Upper lobe of left lung (tissue), 4 donors: ENCODE measurements at regions not wholly inside any gene's neighbourhood (a gene's known extent, or its start where the extent isn't known, plus 50 kb on each side); places are given as distances from the start of the nearest gene placed in this dataset.

Source experiments
- POLR2A ChIP-seq, 4 donors: fragments of 450-650 bp; IDR thresholded peaks; one replicate each; pipeline ENCODE4 v1.5.1; 2016 to 2017; ENCODE audit warnings: antibody characterized with exemption in 4 of 4, mild to moderate bottlenecking in 2 of 4
- TF ChIP-seq, protein P1 (sequence below), 6 experiments: fragments of 450-650 bp in 4 of 6; fragments of 200-600 bp in 2 of 6; sonication (generic) in 2 of 6; IDR thresholded peaks; one replicate each; pipeline ENCODE4 v1.5.1; 2016 to 2019; ENCODE audit warnings: antibody characterized with exemption in 6 of 6

DNA sequence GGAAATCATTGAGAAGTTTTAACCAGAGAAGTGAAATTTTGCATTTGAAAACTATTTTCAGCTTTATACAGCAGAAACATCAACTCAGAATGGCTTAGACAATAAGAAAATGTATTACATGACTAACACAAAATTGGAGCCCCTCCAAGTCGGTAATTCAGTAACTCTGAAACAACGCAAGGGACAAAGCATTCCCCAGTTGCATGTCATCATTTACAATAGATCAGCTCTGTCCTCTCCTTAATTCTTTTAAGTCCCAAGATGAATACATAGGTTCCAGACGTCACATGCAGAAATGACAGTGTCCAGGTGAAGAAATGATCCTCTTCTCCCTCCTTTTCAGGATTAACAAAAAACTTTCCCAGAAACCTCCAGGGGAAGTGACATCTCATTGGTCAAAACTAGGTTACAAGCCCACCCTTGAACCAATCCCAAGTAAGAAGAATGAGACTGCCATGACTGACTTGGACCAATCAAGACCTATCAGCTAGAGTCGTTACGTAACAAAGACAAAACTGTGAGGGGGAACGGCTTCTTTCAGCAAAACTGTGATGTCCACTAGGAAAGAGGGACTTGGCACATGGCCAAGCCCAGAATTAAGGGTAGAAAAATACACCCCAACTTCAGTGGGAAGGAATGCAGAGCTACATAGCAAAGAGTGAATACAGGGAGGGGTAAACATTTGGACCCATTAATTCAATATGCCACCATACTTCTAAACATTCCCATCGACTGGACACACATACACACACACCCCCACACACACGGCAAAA lies 114.3 kb upstream of the PRNP start:
- TF ChIP-seq, protein P1, sequence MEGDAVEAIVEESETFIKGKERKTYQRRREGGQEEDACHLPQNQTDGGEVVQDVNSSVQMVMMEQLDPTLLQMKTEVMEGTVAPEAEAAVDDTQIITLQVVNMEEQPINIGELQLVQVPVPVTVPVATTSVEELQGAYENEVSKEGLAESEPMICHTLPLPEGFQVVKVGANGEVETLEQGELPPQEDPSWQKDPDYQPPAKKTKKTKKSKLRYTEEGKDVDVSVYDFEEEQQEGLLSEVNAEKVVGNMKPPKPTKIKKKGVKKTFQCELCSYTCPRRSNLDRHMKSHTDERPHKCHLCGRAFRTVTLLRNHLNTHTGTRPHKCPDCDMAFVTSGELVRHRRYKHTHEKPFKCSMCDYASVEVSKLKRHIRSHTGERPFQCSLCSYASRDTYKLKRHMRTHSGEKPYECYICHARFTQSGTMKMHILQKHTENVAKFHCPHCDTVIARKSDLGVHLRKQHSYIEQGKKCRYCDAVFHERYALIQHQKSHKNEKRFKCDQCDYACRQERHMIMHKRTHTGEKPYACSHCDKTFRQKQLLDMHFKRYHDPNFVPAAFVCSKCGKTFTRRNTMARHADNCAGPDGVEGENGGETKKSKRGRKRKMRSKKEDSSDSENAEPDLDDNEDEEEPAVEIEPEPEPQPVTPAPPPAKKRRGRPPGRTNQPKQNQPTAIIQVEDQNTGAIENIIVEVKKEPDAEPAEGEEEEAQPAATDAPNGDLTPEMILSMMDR (IDR thresholded peaks at IDR 0.05) = no peak
- no peak for TF ChIP-seq POLR2A (IDR thresholded peaks at IDR 0.05)
